Endothelial cell of umbilical vein (primary cell): ENCODE measurements at regions not wholly inside any gene's neighbourhood (a gene's known extent, or its start where the extent isn't known, plus 50 kb on each side); places are given as distances from the start of the nearest gene placed in this dataset.

Source experiments
- EZH2 ChIP-seq: IDR thresholded peaks from 2 replicates; pipeline ENCODE4 v1.6.1; 2012; ENCODE audit warnings: borderline replicate concordance, low read depth, mild to moderate bottlenecking, moderate library complexity, low read length, inconsistent platforms; ENCODE audit not compliant: severe bottlenecking
- JUN ChIP-seq: IDR thresholded peaks from 2 replicates; pipeline ENCODE4 v1.6.1; 2011; ENCODE audit warnings: borderline replicate concordance, low read depth; ENCODE audit not compliant: insufficient read length, insufficient read depth
- MAX ChIP-seq: IDR thresholded peaks from 2 replicates; pipeline ENCODE4 v1.6.1; 2011; ENCODE audit not compliant: insufficient read depth, insufficient read length
- MYC ChIP-seq: IDR thresholded peaks from one replicate; pipeline ENCODE4 v1.6.1; 2011; ENCODE audit warnings: mild to moderate bottlenecking, low read depth, low read length
- POLR2A ChIP-seq: IDR thresholded peaks from 2 replicates; pipeline ENCODE4 v1.6.1; 2012; ENCODE audit warnings: low read depth, mild to moderate bottlenecking, control low read depth, low read length
- POLR2AphosphoS5 ChIP-seq: IDR thresholded peaks from 2 replicates; pipeline ENCODE4 v1.6.1; 2012; ENCODE audit warnings: low read depth, mild to moderate bottlenecking, control low read depth, low read length, moderate library complexity; ENCODE audit not compliant: insufficient read depth
- TF ChIP-seq, protein P1 (sequence below), 2 donors: IDR thresholded peaks; 1 replicate in 1 of 2; 2 replicates in 1 of 2; pipeline ENCODE4 v1.5.1; 2011; ENCODE audit warnings: low read length in 2 of 2, mild to moderate bottlenecking in 2 of 2, moderate library complexity in 2 of 2, control low read depth in 1 of 2, inconsistent platforms in 1 of 2, low read depth in 1 of 2; ENCODE audit not compliant: insufficient read depth in 1 of 2; ENCODE audit errors: extremely low read depth in 1 of 2

DNA sequence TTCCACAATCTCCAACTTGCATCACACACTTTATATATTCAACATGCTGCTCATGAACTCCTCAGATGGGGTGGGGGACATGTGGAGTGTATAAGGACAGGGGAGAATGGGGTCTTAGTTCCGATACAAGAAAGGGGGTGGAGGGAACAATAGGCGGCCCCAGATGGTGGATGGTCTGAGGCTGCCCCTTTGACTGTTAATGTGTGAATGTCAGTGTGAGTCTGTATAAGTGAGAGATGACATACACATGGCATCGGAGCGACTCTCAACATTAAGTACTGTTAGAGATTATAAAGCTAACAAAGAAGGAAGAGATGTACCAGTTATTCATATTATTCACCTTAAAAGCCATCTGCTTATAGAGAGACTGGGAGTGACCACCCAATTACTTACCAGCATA lies 193.1 kb downstream of the AXIN2 start:
- TF ChIP-seq, protein P1, sequence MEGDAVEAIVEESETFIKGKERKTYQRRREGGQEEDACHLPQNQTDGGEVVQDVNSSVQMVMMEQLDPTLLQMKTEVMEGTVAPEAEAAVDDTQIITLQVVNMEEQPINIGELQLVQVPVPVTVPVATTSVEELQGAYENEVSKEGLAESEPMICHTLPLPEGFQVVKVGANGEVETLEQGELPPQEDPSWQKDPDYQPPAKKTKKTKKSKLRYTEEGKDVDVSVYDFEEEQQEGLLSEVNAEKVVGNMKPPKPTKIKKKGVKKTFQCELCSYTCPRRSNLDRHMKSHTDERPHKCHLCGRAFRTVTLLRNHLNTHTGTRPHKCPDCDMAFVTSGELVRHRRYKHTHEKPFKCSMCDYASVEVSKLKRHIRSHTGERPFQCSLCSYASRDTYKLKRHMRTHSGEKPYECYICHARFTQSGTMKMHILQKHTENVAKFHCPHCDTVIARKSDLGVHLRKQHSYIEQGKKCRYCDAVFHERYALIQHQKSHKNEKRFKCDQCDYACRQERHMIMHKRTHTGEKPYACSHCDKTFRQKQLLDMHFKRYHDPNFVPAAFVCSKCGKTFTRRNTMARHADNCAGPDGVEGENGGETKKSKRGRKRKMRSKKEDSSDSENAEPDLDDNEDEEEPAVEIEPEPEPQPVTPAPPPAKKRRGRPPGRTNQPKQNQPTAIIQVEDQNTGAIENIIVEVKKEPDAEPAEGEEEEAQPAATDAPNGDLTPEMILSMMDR (IDR thresholded peaks at IDR 0.05; ENCODE audit: extremely low read depth in 1 of 2, insufficient read depth in 1 of 2, low read depth in 1 of 2, low read length in 2 of 2), result no peak
- TF ChIP-seq POLR2A (no peak), POLR2AphosphoS5 (no peak), MAX (no peak), EZH2 (no peak), JUN (no peak), MYC (no peak)
